ENCODE measurements at regions not wholly inside any gene's neighbourhood (a gene's known extent, or its start where the extent isn't known, plus 50 kb on each side); places are given as distances from the start of the nearest gene placed in this dataset.
"Not testable (repeated sequence)": the region's sequence is repeated elsewhere in the genome, so short reads cannot be mapped to it uniquely, and the experiment has no call there.

GRCh38 chr6:74567923-74568290, 637.9 kb downstream of the COL12A1 start:
- not testable (repeated sequence) for TF ChIP-seq CTCF (IDR thresholded peaks at IDR 0.05); EZH2 (IDR thresholded peaks at IDR 0.05; ENCODE audit: borderline replicate concordance, insufficient read depth, low read depth, low read length, poor library complexity, severe bottlenecking)
